ENCODE measurements at regions not wholly inside any gene's neighbourhood (a gene's known extent, or its start where the extent isn't known, plus 50 kb on each side); places are given as distances from the start of the nearest gene placed in this dataset.
"Not testable (repeated sequence)": the region's sequence is repeated elsewhere in the genome, so short reads cannot be mapped to it uniquely, and the experiment has no call there.

- intact Hi-C loops (cut with DNase I), result no loop called here
- ATAC-seq, result no peak
- no peak for DNase-seq (ENCODE audit: low spot score)
Measured at GRCh38 chr6:68044264-68044663, 590.8 kb upstream of the ADGRB3 start.

GRCh38 chr6:68043122-68043398 is 592.0 kb upstream of the ADGRB3 start:
- DNase-seq (ENCODE audit: low spot score), result no peak
- no peak for ATAC-seq

GRCh38 chr6:68042339-68043121 is 592.6 kb upstream of the ADGRB3 start:
- intact Hi-C loops (cut with DNase I), result no loop called here
- no peak for ATAC-seq
- DNase-seq (ENCODE audit: low spot score), result no peak

More at GRCh38 chr6:68043122-68043398, 592.0 kb upstream of the ADGRB3 start:
- intact Hi-C loops (cut with DNase I), result no loop called here

- intact Hi-C loops (cut with DNase I), result no loop called here
- ATAC-seq (no peak), DNase-seq (ENCODE audit: low spot score) (no peak)
Measured at GRCh38 chr6:68040780-68041179, 594.3 kb upstream of the ADGRB3 start.

- no peak for ATAC-seq
- DNase-seq (ENCODE audit: low spot score), result no peak
- intact Hi-C loops (cut with DNase I), result no loop called here
Measured at GRCh38 chr6:68040312-68040778, 594.7 kb upstream of the ADGRB3 start.

- ATAC-seq (peak; percentile 45), DNase-seq (ENCODE audit: low spot score) (no peak)
- intact Hi-C loops (cut with DNase I), result no loop called here
Measured at GRCh38 chr6:68039641-68040311, 595.3 kb upstream of the ADGRB3 start.

GRCh38 chr6:68038815-68039408 is 596.2 kb upstream of the ADGRB3 start:
- DNase-seq (ENCODE audit: low spot score), result no peak
- intact Hi-C loops (cut with DNase I), result no loop called here
- no peak for ATAC-seq

- DNase-seq (ENCODE audit: low spot score) (no peak), ATAC-seq (no peak)
- intact Hi-C loops (cut with DNase I), result no loop called here
Measured at GRCh38 chr6:68032217-68032616, 602.9 kb upstream of the ADGRB3 start.

- ATAC-seq, result no peak
- intact Hi-C loops (cut with DNase I), result no loop called here
Measured at GRCh38 chr6:68031054-68031453, 604.0 kb upstream of the ADGRB3 start.

GRCh38 chr6:68026483-68026882 is 608.6 kb upstream of the ADGRB3 start:
- intact Hi-C loops (cut with DNase I), result no loop called here
- DNase-seq (ENCODE audit: low spot score), result no peak
- no peak for ATAC-seq

More at GRCh38 chr6:68031054-68031453, 604.0 kb upstream of the ADGRB3 start:
- no peak for DNase-seq (ENCODE audit: low spot score)

- intact Hi-C loops (cut with DNase I), result no loop called here
- no peak for ATAC-seq
- no peak for DNase-seq (ENCODE audit: low spot score)
Measured at GRCh38 chr6:68025764-68026163, 609.3 kb upstream of the ADGRB3 start.

GRCh38 chr6:68024570-68025269 is 610.4 kb upstream of the ADGRB3 start:
- DNase-seq (ENCODE audit: low spot score) (no peak), ATAC-seq (no peak)
- intact Hi-C loops (cut with DNase I), result no loop called here

GRCh38 chr6:68022968-68023367 is 612.1 kb upstream of the ADGRB3 start:
- DNase-seq (ENCODE audit: low spot score); intact Hi-C loops (cut with DNase I); ATAC-seq: not testable (repeated sequence)

- intact Hi-C loops (cut with DNase I), result no loop called here
- ATAC-seq (no peak), DNase-seq (ENCODE audit: low spot score) (no peak)
Measured at GRCh38 chr6:68013780-68014515, 621.1 kb upstream of the ADGRB3 start.

- intact Hi-C loops (cut with DNase I), result no loop called here
- ATAC-seq, result no peak
- DNase-seq (ENCODE audit: low spot score), result no peak
Measured at GRCh38 chr6:68012822-68013221, 622.3 kb upstream of the ADGRB3 start.

- ATAC-seq (no peak), DNase-seq (ENCODE audit: low spot score) (no peak)
- intact Hi-C loops (cut with DNase I), result no loop called here
Measured at GRCh38 chr6:68010936-68011335, 624.1 kb upstream of the ADGRB3 start.

- DNase-seq (ENCODE audit: low spot score) (no peak), ATAC-seq (no peak)
- intact Hi-C loops (cut with DNase I), result no loop called here
Measured at GRCh38 chr6:68008445-68008844, 626.6 kb upstream of the ADGRB3 start.

- DNase-seq (ENCODE audit: low spot score) (no peak), ATAC-seq (no peak)
- intact Hi-C loops (cut with DNase I), result no loop called here
Measured at GRCh38 chr6:68007717-68008116, 627.4 kb upstream of the ADGRB3 start.

- intact Hi-C loops (cut with DNase I), result no loop called here
- ATAC-seq (no peak), DNase-seq (ENCODE audit: low spot score) (no peak)
Measured at GRCh38 chr6:67986694-67987232, 648.3 kb upstream of the ADGRB3 start.
